HEK293 (cell line): ENCODE measurements at regions not wholly inside any gene's neighbourhood (a gene's known extent, or its start where the extent isn't known, plus 50 kb on each side); places are given as distances from the start of the nearest gene placed in this dataset.

ENCODE experiments used
- CTCF ChIA-PET: fragments of 350-600 bp; formaldehyde crosslinking; extraction: SDS; loops from one replicate; lab custom pipeline; 2021; ENCODE audit warnings: antibody characterized with exemption; lab: Yijun Ruan, JAX
- POLR2A ChIA-PET: fragments of 300-600 bp; formaldehyde crosslinking; extraction: SDS; loops from one replicate; lab custom pipeline; 2020; ENCODE audit warnings: antibody characterized with exemption, inconsistent platforms; lab: Yijun Ruan, JAX
- H3K27ac ChIP-seq: fragments of 200-500 bp; sonication (Bioruptor generic); 2 replicates; pipeline ENCODE4 v1.5.1; 2014; ENCODE audit warnings: low read depth, low read length, control low read depth, inconsistent platforms; ENCODE audit errors: extremely low read depth
- H3K36me3 ChIP-seq, 2 experiments: fragments of 200-500 bp in 1 of 2; sonication (Bioruptor generic) in 1 of 2; 1 replicate in 1 of 2; 2 replicates in 1 of 2; pipeline ENCODE4 v1.5.1; 2014 to 2017; ENCODE audit warnings: inconsistent platforms in 2 of 2, low read length in 2 of 2; ENCODE audit not compliant: control insufficient read depth in 2 of 2, insufficient read depth in 1 of 2
- H3K4me1 ChIP-seq: fragments of 200-500 bp; sonication (Bioruptor generic); 2 replicates; pipeline ENCODE4 v1.5.1; 2014; ENCODE audit warnings: mild to moderate bottlenecking, low read length, inconsistent platforms; ENCODE audit not compliant: control insufficient read depth, insufficient read depth
- H3K4me3 ChIP-seq: 2 replicates; pipeline ENCODE4 v1.5.1; 2011; ENCODE audit warnings: low read depth, mild to moderate bottlenecking, control low read depth, low read length, moderate library complexity
- H3K9me3 ChIP-seq: fragments of 200-500 bp; sonication (Bioruptor generic); 2 replicates; pipeline ENCODE4 v1.5.1; 2014; ENCODE audit warnings: low read depth, low read length, inconsistent platforms; ENCODE audit not compliant: control insufficient read depth, insufficient read depth
- CTCF ChIP-seq: fragments of 450-650 bp; formaldehyde crosslinking; IDR thresholded peaks from 2 replicates; pipeline ENCODE4 v1.5.1; 2016; ENCODE audit warnings: missing biosample characterization, missing genetic modification characterization
- KLF1 ChIP-seq: fragments of 450-650 bp; formaldehyde crosslinking; IDR thresholded peaks from 2 replicates; pipeline ENCODE4 v1.5.1; 2016; ENCODE audit warnings: missing biosample characterization, missing genetic modification characterization
- MEIS1 ChIP-seq: sonication (generic); formaldehyde crosslinking; IDR thresholded peaks from 2 replicates; pipeline ENCODE4 v1.8.1; 2022; ENCODE audit warnings: missing genetic modification reagents, mild to moderate bottlenecking, borderline replicate concordance
- PATZ1 ChIP-seq: fragments of 450-650 bp; formaldehyde crosslinking; IDR thresholded peaks from 2 replicates; pipeline ENCODE4 v1.5.1; 2016; ENCODE audit warnings: missing biosample characterization, missing genetic modification characterization
- ZBTB11 ChIP-seq: fragments of 450-650 bp; formaldehyde crosslinking; conservative IDR thresholded peaks from 2 replicates; pipeline ENCODE4 v1.5.1; 2016; ENCODE audit warnings: low read depth, missing biosample characterization, missing genetic modification characterization
- ZBTB48 ChIP-seq: fragments of 450-650 bp; formaldehyde crosslinking; IDR thresholded peaks from 2 replicates; pipeline ENCODE4 v1.5.1; 2016; ENCODE audit warnings: missing biosample characterization, missing genetic modification characterization
- ZFP3 ChIP-seq: fragments of 450-650 bp; formaldehyde crosslinking; IDR thresholded peaks from 2 replicates; pipeline ENCODE4 v1.5.1; 2016; ENCODE audit warnings: low read depth, missing biosample characterization, missing genetic modification characterization
- ZIC2 ChIP-seq: fragments of 450-650 bp; formaldehyde crosslinking; IDR thresholded peaks from 2 replicates; pipeline ENCODE4 v1.5.1; 2016; ENCODE audit warnings: missing biosample characterization, missing genetic modification characterization
- ZNF157 ChIP-seq: fragments of 450-650 bp; formaldehyde crosslinking; IDR thresholded peaks from 2 replicates; pipeline ENCODE4 v1.5.1; 2016; ENCODE audit warnings: missing biosample characterization, missing genetic modification characterization
- ZNF223 ChIP-seq: fragments of 450-650 bp; formaldehyde crosslinking; IDR thresholded peaks from 2 replicates; pipeline ENCODE4 v1.5.1; 2016; ENCODE audit warnings: missing biosample characterization, missing genetic modification characterization
- ZNF23 ChIP-seq: fragments of 450-650 bp; formaldehyde crosslinking; IDR thresholded peaks from 2 replicates; pipeline ENCODE4 v1.5.1; 2016; ENCODE audit warnings: missing biosample characterization, missing genetic modification characterization, borderline replicate concordance
- ZNF26 ChIP-seq: fragments of 450-650 bp; formaldehyde crosslinking; IDR thresholded peaks from 2 replicates; pipeline ENCODE4 v1.5.1; 2016; ENCODE audit warnings: missing biosample characterization, missing genetic modification characterization
- ZNF302 ChIP-seq: fragments of 450-650 bp; formaldehyde crosslinking; IDR thresholded peaks from 2 replicates; pipeline ENCODE4 v1.5.1; 2016; ENCODE audit warnings: missing biosample characterization, missing genetic modification characterization, low read depth
- ZNF324 ChIP-seq: fragments of 450-650 bp; formaldehyde crosslinking; IDR thresholded peaks from 2 replicates; pipeline ENCODE4 v1.5.1; 2016; ENCODE audit warnings: missing biosample characterization, missing genetic modification characterization
- ZNF366 ChIP-seq: fragments of 450-650 bp; formaldehyde crosslinking; conservative IDR thresholded peaks from 2 replicates; pipeline ENCODE4 v1.5.1; 2016; ENCODE audit warnings: missing biosample characterization, missing genetic modification characterization
- ZNF404 ChIP-seq: fragments of 450-650 bp; formaldehyde crosslinking; IDR thresholded peaks from 2 replicates; pipeline ENCODE4 v1.5.1; 2017; ENCODE audit warnings: missing biosample characterization, missing genetic modification characterization
- ZNF416 ChIP-seq: fragments of 450-650 bp; formaldehyde crosslinking; IDR thresholded peaks from 2 replicates; pipeline ENCODE4 v1.5.1; 2016; ENCODE audit warnings: missing biosample characterization, missing genetic modification characterization
- ZNF654 ChIP-seq: fragments of 450-650 bp; formaldehyde crosslinking; IDR thresholded peaks from 2 replicates; pipeline ENCODE4 v1.5.1; 2016; ENCODE audit warnings: low read depth, missing biosample characterization, missing genetic modification characterization

DNA sequence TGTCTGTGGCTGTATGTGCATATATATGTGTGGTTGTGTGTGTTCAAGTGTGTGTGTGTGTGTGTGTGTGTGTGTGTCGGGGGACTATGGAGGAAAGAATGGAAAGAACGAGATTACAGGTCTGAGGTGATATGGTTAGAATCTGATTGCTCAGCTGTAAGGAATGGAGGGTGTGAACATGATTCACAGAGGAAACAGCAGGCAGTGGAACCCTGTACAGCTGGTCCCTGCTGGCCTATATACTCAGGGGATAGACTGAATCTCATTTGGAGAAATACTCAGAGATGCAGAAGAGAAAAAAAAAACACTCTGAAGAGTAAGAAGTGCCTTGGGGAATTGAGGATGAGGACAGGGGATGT lies 180.1 kb upstream of the ESRRG start:
- POLR2A ChIA-PET: no interaction called here
- TF ChIP-seq ZNF157 (tag by site-specific recombination): no peak
- TF ChIP-seq MEIS1 (CRISPR knock-in tag): no peak
- no peak for TF ChIP-seq CTCF
- no peak for TF ChIP-seq ZBTB11 (tag by site-specific recombination)
- no peak for TF ChIP-seq ZNF416 (tag by site-specific recombination)
- no peak for TF ChIP-seq KLF1 (tag by site-specific recombination)
- no peak overlapping the region for H3K4me3 ChIP-seq
- H3K4me1 ChIP-seq: no peaks in the 10 kb centered on the region
- no peak overlapping the region for H3K27ac ChIP-seq
- H3K36me3 ChIP-seq: no peaks in the 10 kb centered on the region
- CTCF ChIA-PET: no interaction called here
- H3K9me3 ChIP-seq: no peaks in the 10 kb centered on the region

- Histone ChIP-seq H3K4me1 (no peaks in the 10 kb centered on the region), H3K4me3 (no peak overlapping the region), H3K9me3 (no peaks in the 10 kb centered on the region), H3K36me3 (no peaks in the 10 kb centered on the region), H3K27ac (no peak overlapping the region)
- TF ChIP-seq PATZ1 (tag by site-specific recombination): no peak
- TF ChIP-seq ZNF23 (tag by site-specific recombination): no peak
- TF ChIP-seq ZNF302 (tag by site-specific recombination): no peak
- no peak for TF ChIP-seq ZNF654
- TF ChIP-seq ZNF324 (tag by site-specific recombination): no peak
- no peak for TF ChIP-seq ZNF404
- TF ChIP-seq ZBTB48: no peak
- POLR2A ChIA-PET: no interaction called here
- CTCF ChIA-PET: interaction anchor here (0.6 kb wide), 1 partner anchor 336 kb away, joined by 3 read pairs; no protein-coding TSS in a partner anchor
Measured at GRCh38 chr1:216902669-216903381, 179.6 kb upstream of the ESRRG start.

DNA sequence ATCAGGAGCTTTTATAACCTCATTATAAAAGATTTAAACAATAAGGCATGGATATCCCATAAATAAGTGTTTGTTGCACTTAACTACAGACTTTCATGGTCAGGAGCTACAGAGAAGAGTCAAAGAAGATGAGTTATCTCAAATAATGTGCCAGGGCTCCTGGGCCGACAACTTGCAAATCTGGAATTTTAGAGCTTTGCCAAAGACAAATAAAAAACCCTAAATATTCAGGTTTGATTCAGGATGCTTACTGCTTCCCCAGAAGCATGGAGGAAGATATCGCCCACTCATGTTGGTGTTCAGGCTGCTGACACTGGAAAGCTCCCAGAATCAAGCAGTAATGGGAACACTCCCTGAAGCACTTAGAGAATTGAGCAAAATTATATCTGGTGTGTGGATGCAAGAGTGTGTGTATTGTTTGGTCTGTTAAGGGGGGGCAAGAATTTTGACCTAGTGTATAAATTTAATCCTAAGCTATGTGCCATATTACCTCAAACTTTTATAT lies 176.9 kb upstream of the ESRRG start:
- Histone ChIP-seq H3K27ac (no peak overlapping the region), H3K4me3 (no peak overlapping the region), H3K36me3 (no peaks in the 10 kb centered on the region), H3K4me1 (no peaks in the 10 kb centered on the region), H3K9me3 (no peaks in the 10 kb centered on the region)
- no peak for TF ChIP-seq ZFP3 (tag by site-specific recombination)
- TF ChIP-seq ZIC2 (tag by site-specific recombination): no peak
- TF ChIP-seq ZNF223 (tag by site-specific recombination): no peak
- no peak for TF ChIP-seq KLF1 (tag by site-specific recombination)
- no peak for TF ChIP-seq ZNF366 (tag by site-specific recombination)
- no peak for TF ChIP-seq ZNF26 (tag by site-specific recombination)
- ChIA-PET CTCF (interaction anchor here (0.6 to 0.8 kb wide), 3 partner anchors 14 to 785 kb away, joined by 3 to 4 read pairs (median 4); no protein-coding TSS in a partner anchor), POLR2A (no interaction called here)
